IMR-90 (cell line): ENCODE measurements at regions not wholly inside any gene's neighbourhood (a gene's known extent, or its start where the extent isn't known, plus 50 kb on each side); places are given as distances from the start of the nearest gene placed in this dataset.
"Not testable (repeated sequence)": the region's sequence is repeated elsewhere in the genome, so short reads cannot be mapped to it uniquely, and the experiment has no call there.

Source experiments
- ATAC-seq: fragments of 200-7000 bp; cut with Tn5 transposase; 2 replicates; pipeline ENCODE4 v1.9.1; 2020; ENCODE audit warnings: low read depth, mild to moderate bottlenecking, moderate library complexity
- BruUV-seq: library from RNA; stranded (reverse); fragments of 400-500 nt; replicated peaks from 2 replicates; lab custom pipeline; 2021; lab: Mats Ljungman, UMichigan
- CTCF ChIA-PET: fragments of 300-600 bp; formaldehyde crosslinking; extraction: SDS; loops from one replicate; lab custom pipeline; 2021; ENCODE audit warnings: antibody characterized with exemption; lab: Yijun Ruan, JAX
- POLR2A ChIA-PET: fragments of 300-600 bp; sonication (Branson Sonifier 250); formaldehyde crosslinking; loops from one replicate; lab custom pipeline; 2022; ENCODE audit warnings: antibody characterized with exemption; ENCODE audit not compliant: unreplicated experiment; lab: Charles Lee
- DNase-seq: peaks from one replicate; pipeline ENCODE4 v3.0.0; 2013
- H2AFZ ChIP-seq: replicated peaks from 2 replicates; pipeline ENCODE3; 2013; ENCODE audit warnings: low read length, mild to moderate bottlenecking; ENCODE audit not compliant: poor library complexity
- H2AK5ac ChIP-seq: 2 replicates; pipeline ENCODE4 v1.6.1; 2013; ENCODE audit warnings: low read depth, low read length, inconsistent platforms
- H2AK9ac ChIP-seq: replicated peaks from 2 replicates; pipeline ENCODE3; 2013; ENCODE audit warnings: mild to moderate bottlenecking, low read depth, low read length, moderate library complexity; ENCODE audit not compliant: poor library complexity
- H2BK120ac ChIP-seq: 2 replicates; pipeline ENCODE4 v1.6.1; 2013; ENCODE audit warnings: low read depth, low read length, inconsistent platforms
- H2BK15ac ChIP-seq: 3 replicates; pipeline ENCODE4 v1.6.1; 2013; ENCODE audit warnings: low read depth, low read length, inconsistent platforms
- H2BK20ac ChIP-seq: 2 replicates; pipeline ENCODE4 v1.6.1; 2013; ENCODE audit warnings: low read depth, mild to moderate bottlenecking, inconsistent platforms, low read length, moderate library complexity
- H2BK5ac ChIP-seq: 2 replicates; pipeline ENCODE4 v1.6.1; 2013; ENCODE audit warnings: mild to moderate bottlenecking, low read depth, low read length, inconsistent platforms; ENCODE audit not compliant: poor library complexity, severe bottlenecking
- H3K14ac ChIP-seq: replicated peaks from 2 replicates; pipeline ENCODE4 v1.6.1; 2013; ENCODE audit warnings: low read depth, low read length, inconsistent platforms
- H3K18ac ChIP-seq: 2 replicates; pipeline ENCODE4 v1.6.1; 2013; ENCODE audit warnings: low read depth, low read length, control low read depth
- H3K23ac ChIP-seq: 2 replicates; pipeline ENCODE4 v1.6.1; 2013; ENCODE audit warnings: low read depth, low read length, inconsistent platforms
- H3K27ac ChIP-seq: 2 replicates; pipeline ENCODE4 v1.5.1; 2013; ENCODE audit warnings: mild to moderate bottlenecking, control low read depth, low read length; ENCODE audit not compliant: insufficient read depth
- H3K27me3 ChIP-seq: 2 replicates; pipeline ENCODE4 v1.6.1; 2013; ENCODE audit warnings: low read length; ENCODE audit not compliant: control insufficient read depth, insufficient read depth
- H3K36me3 ChIP-seq: 2 replicates; pipeline ENCODE4 v1.6.1; 2013; ENCODE audit warnings: low read length, mixed read lengths; ENCODE audit not compliant: control insufficient read depth, insufficient read depth
- H3K4ac ChIP-seq: 2 replicates; pipeline ENCODE4 v1.6.1; 2013; ENCODE audit warnings: low read depth, low read length, inconsistent platforms
- H3K4me1 ChIP-seq: 2 replicates; pipeline ENCODE4 v1.6.1; 2013; ENCODE audit warnings: low read length, mixed read lengths; ENCODE audit not compliant: control insufficient read depth, insufficient read depth
- H3K4me2 ChIP-seq: 2 replicates; pipeline ENCODE4 v1.6.1; 2013; ENCODE audit warnings: low read depth, mild to moderate bottlenecking, control low read depth, low read length, moderate library complexity
- H3K4me3 ChIP-seq: 2 replicates; pipeline ENCODE4 v1.5.1; 2013; ENCODE audit warnings: low read depth, mild to moderate bottlenecking, control low read depth, low read length, moderate library complexity; ENCODE audit not compliant: insufficient read depth
- H3K56ac ChIP-seq: 2 replicates; pipeline ENCODE4 v1.6.1; 2013; ENCODE audit warnings: low read length, inconsistent platforms; ENCODE audit not compliant: insufficient read depth; ENCODE audit errors: extremely low read depth
- H3K79me1 ChIP-seq, 2 experiments: 2 replicates each; pipeline ENCODE4 v1.6.1; 2013; ENCODE audit warnings: low read length in 2 of 2, inconsistent platforms in 1 of 2, low read depth in 1 of 2
- H3K9ac ChIP-seq: 2 replicates; pipeline ENCODE4 v1.6.1; 2013; ENCODE audit warnings: low read depth, low read length, control low read depth
- H3K9me1 ChIP-seq: 2 replicates; pipeline ENCODE4 v1.6.1; 2013; ENCODE audit warnings: low read length, inconsistent platforms; ENCODE audit not compliant: insufficient read depth
- H3K9me3 ChIP-seq: 2 replicates; pipeline ENCODE4 v1.6.1; 2013; ENCODE audit warnings: low read length; ENCODE audit not compliant: control insufficient read depth, insufficient read depth
- H4K20me1 ChIP-seq: 2 replicates; pipeline ENCODE4 v1.6.1; 2013; ENCODE audit warnings: low read length, inconsistent platforms; ENCODE audit not compliant: insufficient read depth
- H4K5ac ChIP-seq: 2 replicates; pipeline ENCODE4 v1.6.1; 2013; ENCODE audit warnings: mild to moderate bottlenecking, low read depth, low read length, control low read depth
- H4K8ac ChIP-seq, 2 experiments: 2 replicates each; pipeline ENCODE4 v1.6.1; 2013; ENCODE audit warnings: low read depth in 2 of 2, low read length in 2 of 2, control low read depth in 1 of 2, inconsistent platforms in 1 of 2
- H4K91ac ChIP-seq: 2 replicates; pipeline ENCODE4 v1.6.1; 2013; ENCODE audit warnings: low read depth, low read length, inconsistent platforms; ENCODE audit not compliant: insufficient read depth
- WGBS, 2 experiments: methylation state at CpG; one replicate each; pipeline versions ENCODE4 v1.1.5 to v1.1.7; 2013; ENCODE audit warnings: missing lambda C conversion rate in 2 of 2; ENCODE audit not compliant: insufficient read length in 1 of 2; ENCODE audit errors: extremely low coverage in 2 of 2; 5-methylcytosine and 5-hydroxymethylcytosine counted together
- dilution Hi-C: fragments of 300-500 bp; cut with HindIII; formaldehyde crosslinking; loops from one replicate; pipeline ENCODE4 v1.14.3; 2018; ENCODE audit warnings: low sequenced_read_pairs; ENCODE audit not compliant: unreplicated experiment
- in situ Hi-C: fragments of 300-500 bp; cut with MboI; formaldehyde crosslinking; loops from 3 replicates; pipeline ENCODE4 v1.14.3; 2019; ENCODE audit warnings: low sequenced_read_pairs, inconsistent platforms, mixed read lengths
- intact Hi-C: fragments of 100-400 bp; cut with micrococcal nuclease; formaldehyde crosslinking; loops from 2 replicates; pipeline ENCODE4 v1.10.0; 2022

DNA sequence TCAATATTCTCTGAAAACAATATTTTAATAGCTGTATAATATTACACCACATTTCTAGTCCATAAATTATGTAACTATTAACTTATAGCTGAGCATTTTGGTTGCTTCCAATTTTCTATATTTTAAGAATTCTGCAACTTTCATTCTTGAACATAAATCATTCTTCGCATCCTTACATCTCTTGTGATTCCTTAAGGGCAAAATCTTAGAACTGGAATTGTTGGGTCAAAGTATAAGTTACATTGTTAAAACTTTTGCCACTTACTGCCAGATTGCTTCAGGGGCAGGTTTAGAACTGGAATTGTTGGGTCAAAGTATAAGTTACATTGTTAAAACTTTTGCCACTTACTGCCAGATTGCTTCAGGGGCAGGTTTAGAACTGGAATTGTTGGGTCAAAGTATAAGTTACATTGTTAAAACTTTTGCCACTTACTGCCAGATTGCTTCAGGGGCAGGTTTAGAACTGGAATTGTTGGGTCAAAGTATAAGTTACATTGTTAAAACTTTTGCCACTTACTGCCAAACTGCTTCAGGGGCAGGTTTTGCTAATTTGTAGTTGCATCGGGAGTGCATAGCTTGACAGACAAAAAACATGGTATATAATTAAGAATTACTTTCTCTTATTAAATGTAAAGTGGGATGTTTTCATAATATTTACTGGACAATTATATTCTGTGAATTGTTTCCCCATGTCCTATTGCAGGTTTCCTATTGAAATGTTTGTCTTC lies 179.9 kb upstream of the OR13F1 start:
- H2AK5ac ChIP-seq, H2BK20ac ChIP-seq, H3K27me3 ChIP-seq, in situ Hi-C loops, H3K9me1 ChIP-seq, H4K91ac ChIP-seq, H3K4me1 ChIP-seq, POLR2A ChIA-PET, DNase-seq, H3K18ac ChIP-seq, H2BK5ac ChIP-seq, H2AFZ ChIP-seq, H3K4me2 ChIP-seq, H3K14ac ChIP-seq, H3K27ac ChIP-seq, H3K4ac ChIP-seq, ATAC-seq, H3K56ac ChIP-seq, H2BK120ac ChIP-seq, H4K20me1 ChIP-seq, dilution Hi-C loops, BruUV-seq, CTCF ChIA-PET, H3K4me3 ChIP-seq, H4K8ac ChIP-seq, H3K23ac ChIP-seq, H4K5ac ChIP-seq, H2AK9ac ChIP-seq, H3K36me3 ChIP-seq, H3K9me3 ChIP-seq, H3K9ac ChIP-seq, intact Hi-C loops, H3K79me1 ChIP-seq, H2BK15ac ChIP-seq: not testable (repeated sequence)
- WGBS, 2 experiments, result no CpG with 5 or more reads among the region's 2 CpGs
